ENCODE measurements at regions not wholly inside any gene's neighbourhood (a gene's known extent, or its start where the extent isn't known, plus 50 kb on each side); places are given as distances from the start of the nearest gene placed in this dataset.

- no peaks in the 10 kb centered on the region for H4K20me1 ChIP-seq (ENCODE audit: insufficient read depth, low read length)
- in situ Hi-C loops (cut with MboI; ENCODE audit: low sequenced_read_pairs): no loop called here
- H3K4ac ChIP-seq (ENCODE audit: low read depth, low read length): no peak overlapping the region; the same call in 1 of the 2 replicates
- no peak overlapping the region for H3K9ac ChIP-seq (ENCODE audit: low read depth, low read length)
- H3K14ac ChIP-seq (replicated peaks; ENCODE audit: low read depth, low read length): no peak overlapping the region
- H3K9me3 ChIP-seq (ENCODE audit: control insufficient read depth, insufficient read depth, low read length): no peaks in the 10 kb centered on the region
- ChIA-PET POLR2A (ENCODE audit: unreplicated experiment) (no interaction called here), CTCF (no interaction called here)
- H3K4me3 ChIP-seq (ENCODE audit: insufficient read depth, low read depth, low read length): peak overlapping the region; percentile 23; the same call in 1 of the 2 replicates
- H3K18ac ChIP-seq (ENCODE audit: low read depth, low read length): 0 out of 2 replicates have a peak overlapping the region, but pooled peaks have one; percentile 7
- dilution Hi-C loops (cut with HindIII; ENCODE audit: low sequenced_read_pairs, unreplicated experiment): no loop called here
- intact Hi-C loops (cut with micrococcal nuclease): no loop called here
- H4K8ac ChIP-seq (ENCODE audit: low read depth in 2 of 2, low read length in 2 of 2): no peak overlapping the region
- no peak overlapping the region for H2BK20ac ChIP-seq (ENCODE audit: low read depth, low read length)
- H3K27me3 ChIP-seq (ENCODE audit: control insufficient read depth, insufficient read depth, low read length): no peaks in the 10 kb centered on the region
- H3K9me1 ChIP-seq (ENCODE audit: insufficient read depth, low read length): peaks cover 5% of the 10 kb centered on the region; the same call in 1 of the 2 replicates
- H3K4me1 ChIP-seq (ENCODE audit: control insufficient read depth, insufficient read depth, low read length): peaks cover 8% of the 10 kb centered on the region; the same call in 1 of the 2 replicates
- H3K79me1 ChIP-seq (ENCODE audit: low read depth in 1 of 2, low read length in 2 of 2): no peaks in the 10 kb centered on the region
- H2BK5ac ChIP-seq (ENCODE audit: low read depth, low read length, poor library complexity, severe bottlenecking): no peak overlapping the region
- ATAC-seq (ENCODE audit: low read depth): no peak
- no peak overlapping the region for H3K23ac ChIP-seq (ENCODE audit: low read depth, low read length)
- H4K91ac ChIP-seq (ENCODE audit: insufficient read depth, low read depth, low read length): no peak overlapping the region
- no peak for DNase-seq
- no peak overlapping the region for H2BK15ac ChIP-seq (ENCODE audit: low read depth, low read length)
- no peak overlapping the region for H2BK120ac ChIP-seq (ENCODE audit: low read depth, low read length)
- H2AFZ ChIP-seq (replicated peaks; ENCODE audit: low read length, poor library complexity): no peak overlapping the region
- no peak overlapping the region for H3K27ac ChIP-seq (ENCODE audit: insufficient read depth, low read length)
- H2AK5ac ChIP-seq (ENCODE audit: low read depth, low read length): no peak overlapping the region
- no peak overlapping the region for H2AK9ac ChIP-seq (replicated peaks; ENCODE audit: low read depth, low read length, poor library complexity)
- H3K4me2 ChIP-seq (ENCODE audit: low read depth, low read length): peak overlapping the region; percentile 55
- no peak overlapping the region for H3K56ac ChIP-seq (ENCODE audit: extremely low read depth, insufficient read depth, low read length)
- TF ChIP-seq MAZ (IDR thresholded peaks at IDR 0.05; ENCODE audit: borderline replicate concordance, low read depth, low read length) (no peak), MXI1 (IDR thresholded peaks at IDR 0.05; ENCODE audit: borderline replicate concordance, low read depth, low read length) (no peak), POLR2A (IDR thresholded peaks at IDR 0.05; ENCODE audit: low read depth, low read length) (no peak), CEBPB (IDR thresholded peaks at IDR 0.05; ENCODE audit: low read depth, low read length) (no peak), RCOR1 (IDR thresholded peaks at IDR 0.05; ENCODE audit: insufficient replicate concordance, low read length) (no peak), ELK1 (IDR thresholded peaks at IDR 0.05; ENCODE audit: borderline replicate concordance, low read depth, low read length) (no peak), SMC3 (IDR thresholded peaks at IDR 0.05; ENCODE audit: low read depth, low read length) (no peak), RAD21 (IDR thresholded peaks at IDR 0.05; ENCODE audit: low read length) (no peak), USF2 (IDR thresholded peaks at IDR 0.05; ENCODE audit: low read depth, low read length) (no peak), CHD1 (IDR thresholded peaks at IDR 0.05; ENCODE audit: low read depth, low read length) (no peak), NFE2L2 (IDR thresholded peaks at IDR 0.05; ENCODE audit: low read depth, low read length) (no peak), BHLHE40 (IDR thresholded peaks at IDR 0.05; ENCODE audit: low read depth, low read length) (no peak), MAFK (IDR thresholded peaks at IDR 0.05; ENCODE audit: low read depth, low read length) (no peak), RFX5 (IDR thresholded peaks at IDR 0.05; ENCODE audit: low read depth, low read length) (no peak), CTCF (conservative IDR thresholded peaks at IDR 0.05; ENCODE audit: low read depth, low read length) (no peak), FOS (IDR thresholded peaks at IDR 0.05; ENCODE audit: low read depth, low read length) (no peak)
- WGBS, 2 experiments (ENCODE audit: extremely low coverage in 2 of 2, insufficient read length in 1 of 2): 49% methylated on average over 7 of the region's 16 CpGs; no CpG with 5 or more reads in 1 of the 2 experiments
- H3K36me3 ChIP-seq (ENCODE audit: control insufficient read depth, insufficient read depth, low read length): no peaks in the 10 kb centered on the region
- BruUV-seq (replicated peaks): no TSS peak
- H4K5ac ChIP-seq (ENCODE audit: low read depth, low read length): no peak overlapping the region
Observed at GRCh38 chr12:93167841-93168492, 209.8 kb upstream of the NUDT4 start.

Measured in IMR-90 (cell line).